GM12878 (cell line): ENCODE measurements at regions not wholly inside any gene's neighbourhood (a gene's known extent, or its start where the extent isn't known, plus 50 kb on each side); places are given as distances from the start of the nearest gene placed in this dataset.

Source experiments
- CREB1 ChIP-seq: IDR thresholded peaks from 2 replicates; pipeline ENCODE4 v1.6.1; 2012; ENCODE audit warnings: low read depth, mild to moderate bottlenecking, inconsistent platforms
- IKZF1 ChIP-seq: fragments of 450-650 bp; conservative IDR thresholded peaks from 2 replicates; pipeline ENCODE4 v1.6.1; 2017; ENCODE audit warnings: antibody characterized with exemption, mild to moderate bottlenecking
- NFYB ChIP-seq: IDR thresholded peaks from 2 replicates; pipeline ENCODE4 v1.6.1; 2011; ENCODE audit warnings: low read depth, mild to moderate bottlenecking, low read length, improper control_type of control experiment, moderate library complexity; ENCODE audit not compliant: insufficient read depth
- SP1 ChIP-seq: IDR thresholded peaks from one replicate; pipeline ENCODE4 v1.6.1; 2011; ENCODE audit warnings: low read depth, low read length
- SREBF2 ChIP-seq: IDR thresholded peaks from 2 replicates; pipeline ENCODE4 v1.6.1; 2012; ENCODE audit warnings: mild to moderate bottlenecking, low read length
- YBX1 ChIP-seq: fragments of 450-650 bp; IDR thresholded peaks from 2 replicates; pipeline ENCODE4 v1.6.1; 2016; ENCODE audit warnings: antibody characterized with exemption
- TF ChIP-seq, protein P1 (sequence below): IDR thresholded peaks from 2 replicates; pipeline ENCODE4 v1.6.1; 2011; ENCODE audit warnings: low read depth, mild to moderate bottlenecking, low read length, moderate library complexity, borderline replicate concordance; ENCODE audit errors: extremely low read depth
- TF ChIP-seq, protein P2 (sequence below): fragments of 450-650 bp; IDR thresholded peaks from 2 replicates; pipeline ENCODE4 v1.6.1; 2014; ENCODE audit warnings: mild to moderate bottlenecking

DNA sequence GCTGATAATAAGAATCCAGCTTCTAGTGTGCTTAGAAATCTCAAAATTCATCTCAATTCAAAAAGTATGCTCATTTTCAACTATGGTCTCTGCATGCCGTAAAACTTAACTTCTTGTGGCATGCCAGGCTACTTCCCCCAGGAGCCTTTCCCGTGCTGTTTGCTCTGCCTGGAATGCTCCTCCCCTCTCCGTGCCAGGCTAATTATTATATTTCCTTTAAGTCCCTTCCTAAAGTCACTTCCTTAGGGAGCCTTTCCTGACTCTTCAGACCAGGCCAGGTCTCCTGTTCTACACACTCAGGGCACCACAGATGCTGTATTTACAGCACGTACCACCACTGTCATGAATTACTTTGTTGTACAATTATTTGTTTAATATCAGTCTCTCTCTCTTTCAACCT, 67.1 kb upstream of the PPP2R5A start:
- TF ChIP-seq CREB1 (no peak), NFYB (no peak), SREBF2 (no peak), IKZF1 (no peak), YBX1 (no peak), SP1 (no peak)
- TF ChIP-seq, protein P1, sequence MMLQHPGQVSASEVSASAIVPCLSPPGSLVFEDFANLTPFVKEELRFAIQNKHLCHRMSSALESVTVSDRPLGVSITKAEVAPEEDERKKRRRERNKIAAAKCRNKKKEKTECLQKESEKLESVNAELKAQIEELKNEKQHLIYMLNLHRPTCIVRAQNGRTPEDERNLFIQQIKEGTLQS = no peak
- TF ChIP-seq, protein P2, sequence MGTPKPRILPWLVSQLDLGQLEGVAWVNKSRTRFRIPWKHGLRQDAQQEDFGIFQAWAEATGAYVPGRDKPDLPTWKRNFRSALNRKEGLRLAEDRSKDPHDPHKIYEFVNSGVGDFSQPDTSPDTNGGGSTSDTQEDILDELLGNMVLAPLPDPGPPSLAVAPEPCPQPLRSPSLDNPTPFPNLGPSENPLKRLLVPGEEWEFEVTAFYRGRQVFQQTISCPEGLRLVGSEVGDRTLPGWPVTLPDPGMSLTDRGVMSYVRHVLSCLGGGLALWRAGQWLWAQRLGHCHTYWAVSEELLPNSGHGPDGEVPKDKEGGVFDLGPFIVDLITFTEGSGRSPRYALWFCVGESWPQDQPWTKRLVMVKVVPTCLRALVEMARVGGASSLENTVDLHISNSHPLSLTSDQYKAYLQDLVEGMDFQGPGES = no peak
